ENCODE measurements at regions not wholly inside any gene's neighbourhood (a gene's known extent, or its start where the extent isn't known, plus 50 kb on each side); places are given as distances from the start of the nearest gene placed in this dataset.

- peak; percentile 9 for DNase-seq (ENCODE audit: low read depth)
- TF ChIP-seq CTCF (conservative IDR thresholded peaks at IDR 0.05; ENCODE audit: low read length): no peak
- H3K4me3 ChIP-seq (ENCODE audit: low read length): no peak overlapping the region
These were observed 387.5 kb downstream of the LMO7 start for GRCh38 chr13:76023652-76024051.

- DNase-seq (ENCODE audit: low read depth): no peak
- TF ChIP-seq CTCF (conservative IDR thresholded peaks at IDR 0.05; ENCODE audit: low read length): no peak
- H3K4me3 ChIP-seq (ENCODE audit: low read length): no peak overlapping the region
These were observed 384.4 kb downstream of the LMO7 start for GRCh38 chr13:76020421-76020955.

GRCh38 chr13:76019421-76020044 is 383.4 kb downstream of the LMO7 start:
- no peak for TF ChIP-seq CTCF (conservative IDR thresholded peaks at IDR 0.05; ENCODE audit: low read length)
- DNase-seq (ENCODE audit: low read depth): no peak
- H3K4me3 ChIP-seq (ENCODE audit: low read length): no peak overlapping the region

GRCh38 chr13:76017861-76018556 is 381.9 kb downstream of the LMO7 start:
- DNase-seq (ENCODE audit: low read depth): no peak
- no peak overlapping the region for H3K4me3 ChIP-seq (ENCODE audit: low read length)
- TF ChIP-seq CTCF (conservative IDR thresholded peaks at IDR 0.05; ENCODE audit: low read length): no peak

- H3K4me3 ChIP-seq (ENCODE audit: low read length): no peak overlapping the region
- DNase-seq (ENCODE audit: low read depth): peak; percentile 19
- TF ChIP-seq CTCF (conservative IDR thresholded peaks at IDR 0.05; ENCODE audit: low read length): peak; percentile 58
These were observed 380.8 kb downstream of the LMO7 start for GRCh38 chr13:76016799-76017400.

GRCh38 chr13:76014406-76015318 is 378.5 kb downstream of the LMO7 start:
- no peak for TF ChIP-seq CTCF (conservative IDR thresholded peaks at IDR 0.05; ENCODE audit: low read length)
- DNase-seq (ENCODE audit: low read depth): peak; percentile 6
- H3K4me3 ChIP-seq (ENCODE audit: low read length): no peak overlapping the region

Measured in AG10803 (cell line).